ENCODE measurements at regions not wholly inside any gene's neighbourhood (a gene's known extent, or its start where the extent isn't known, plus 50 kb on each side); places are given as distances from the start of the nearest gene placed in this dataset.

- H3K4me3 ChIP-seq (ENCODE audit: low read depth, low read length) = no peak overlapping the region
- TF ChIP-seq CTCF (IDR thresholded peaks at IDR 0.05; ENCODE audit: low read depth, low read length) (no peak), MAX (IDR thresholded peaks at IDR 0.05; ENCODE audit: low read depth, low read length) (no peak), MYC (IDR thresholded peaks at IDR 0.05; ENCODE audit: low read depth, low read length) (no peak), POLR2A (IDR thresholded peaks at IDR 0.05; ENCODE audit: extremely low read depth, insufficient read length) (no peak)
- no peak for DNase-seq (ENCODE audit: low read depth)
These were observed 775.4 kb downstream of the ADCYAP1 start for GRCh38 chr18:1680108-1680507.

DNA sequence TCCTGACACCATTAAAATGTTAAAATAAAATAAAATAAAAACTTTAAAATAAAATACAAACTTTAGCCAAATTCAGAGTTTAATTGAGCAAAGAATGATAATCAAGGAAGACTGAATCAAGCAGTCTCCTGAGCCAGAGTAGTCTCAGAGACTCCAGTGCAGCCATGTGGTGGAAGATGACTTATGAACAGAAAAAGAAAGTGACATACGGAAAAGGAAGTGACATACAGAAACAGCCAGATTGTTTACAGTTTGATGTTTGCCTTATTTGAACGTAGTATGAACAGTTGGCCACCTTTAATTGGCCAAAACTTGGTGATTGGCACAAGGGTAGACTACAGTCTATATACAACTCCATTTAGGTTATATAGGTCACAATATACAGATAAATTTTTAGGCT, 787.2 kb downstream of the ADCYAP1 start:
- TF ChIP-seq CTCF (IDR thresholded peaks at IDR 0.05; ENCODE audit: low read depth, low read length) = no peak
- no peak for TF ChIP-seq MYC (IDR thresholded peaks at IDR 0.05; ENCODE audit: low read depth, low read length)
- no peak for TF ChIP-seq MAX (IDR thresholded peaks at IDR 0.05; ENCODE audit: low read depth, low read length)
- no peak for TF ChIP-seq POLR2A (IDR thresholded peaks at IDR 0.05; ENCODE audit: extremely low read depth, insufficient read length)
- H3K4me3 ChIP-seq (ENCODE audit: low read depth, low read length) = no peak overlapping the region
- no peak for DNase-seq (ENCODE audit: low read depth)

DNA sequence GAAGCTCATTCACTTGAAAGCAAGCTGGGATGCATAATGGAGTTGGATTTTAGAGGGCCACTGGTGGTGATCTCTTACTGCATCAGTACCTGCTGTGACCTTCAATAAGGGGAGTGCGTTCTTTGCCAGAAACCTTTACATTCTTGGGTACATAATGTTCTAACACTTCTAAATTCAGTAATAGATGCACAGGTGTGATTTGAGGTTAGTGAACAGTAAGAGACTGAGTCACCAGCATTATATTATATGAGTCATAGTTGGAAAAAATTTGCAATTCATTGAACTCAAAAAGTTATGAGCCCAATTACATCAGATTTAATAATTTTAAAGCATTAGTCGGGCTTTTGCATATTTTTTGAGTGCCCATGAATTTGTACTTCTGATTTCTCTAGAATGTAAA, 803.3 kb downstream of the ADCYAP1 start:
- no peak overlapping the region for H3K4me3 ChIP-seq (ENCODE audit: low read depth, low read length)
- TF ChIP-seq MAX (IDR thresholded peaks at IDR 0.05; ENCODE audit: low read depth, low read length) = no peak
- TF ChIP-seq POLR2A (IDR thresholded peaks at IDR 0.05; ENCODE audit: extremely low read depth, insufficient read length) = no peak
- no peak for TF ChIP-seq MYC (IDR thresholded peaks at IDR 0.05; ENCODE audit: low read depth, low read length)
- TF ChIP-seq CTCF (IDR thresholded peaks at IDR 0.05; ENCODE audit: low read depth, low read length) = no peak
- DNase-seq (ENCODE audit: low read depth) = no peak

DNA sequence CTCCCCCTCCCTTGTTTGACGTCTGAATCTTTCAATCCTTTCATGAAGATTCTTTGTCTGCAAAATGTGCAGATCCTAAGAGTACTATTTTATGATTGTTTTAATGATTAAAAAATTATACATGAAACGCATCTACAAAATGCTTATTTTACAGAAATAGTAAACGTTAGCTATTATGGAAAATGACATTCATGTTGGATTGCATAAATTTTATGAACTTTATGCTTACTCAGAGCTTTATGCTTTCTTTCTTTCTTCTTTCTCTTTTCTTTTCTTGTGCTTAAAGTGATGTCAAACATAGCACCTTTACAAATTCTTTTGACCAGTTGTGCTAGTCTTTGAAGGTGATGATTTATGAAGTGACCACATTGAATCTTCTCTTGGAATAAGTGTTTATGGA, 805.4 kb downstream of the ADCYAP1 start:
- no peak for DNase-seq (ENCODE audit: low read depth)
- no peak overlapping the region for H3K4me3 ChIP-seq (ENCODE audit: low read depth, low read length)
- no peak for TF ChIP-seq MAX (IDR thresholded peaks at IDR 0.05; ENCODE audit: low read depth, low read length)
- TF ChIP-seq MYC (IDR thresholded peaks at IDR 0.05; ENCODE audit: low read depth, low read length) = no peak
- TF ChIP-seq POLR2A (IDR thresholded peaks at IDR 0.05; ENCODE audit: extremely low read depth, insufficient read length) = no peak

GRCh38 chr18:1732143-1732542, 827.5 kb downstream of the ADCYAP1 start:
- TF ChIP-seq MAX (IDR thresholded peaks at IDR 0.05; ENCODE audit: low read depth, low read length) (no peak), POLR2A (IDR thresholded peaks at IDR 0.05; ENCODE audit: extremely low read depth, insufficient read length) (no peak), MYC (IDR thresholded peaks at IDR 0.05; ENCODE audit: low read depth, low read length) (no peak), CTCF (IDR thresholded peaks at IDR 0.05; ENCODE audit: low read depth, low read length) (no peak)
- H3K4me3 ChIP-seq (ENCODE audit: low read depth, low read length) = no peak overlapping the region
- no peak for DNase-seq (ENCODE audit: low read depth)

DNA sequence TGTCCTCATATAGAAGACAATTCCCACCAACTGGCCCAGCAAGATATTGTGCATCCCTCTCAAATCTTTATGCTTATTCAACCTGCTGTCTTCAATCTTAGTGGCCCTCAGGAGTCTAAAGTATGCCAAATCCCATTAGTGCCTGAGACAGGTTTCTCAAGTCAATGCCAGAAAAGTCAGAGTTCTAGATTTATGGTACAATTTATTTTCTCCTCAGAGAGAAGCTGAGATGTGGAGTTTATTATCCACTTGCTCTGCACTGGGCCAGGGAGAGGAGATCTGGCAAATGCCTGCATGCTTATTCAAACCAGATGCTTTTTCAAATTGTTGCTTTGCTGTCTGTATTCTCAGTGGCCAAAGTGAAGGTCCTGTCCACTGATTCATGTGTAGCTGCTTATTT, 825.2 kb downstream of the METTL4 start:
- H3K4me3 ChIP-seq (ENCODE audit: low read depth, low read length) = no peak overlapping the region
- TF ChIP-seq MAX (IDR thresholded peaks at IDR 0.05; ENCODE audit: low read depth, low read length) (no peak), CTCF (IDR thresholded peaks at IDR 0.05; ENCODE audit: low read depth, low read length) (no peak), POLR2A (IDR thresholded peaks at IDR 0.05; ENCODE audit: extremely low read depth, insufficient read length) (no peak), MYC (IDR thresholded peaks at IDR 0.05; ENCODE audit: low read depth, low read length) (no peak)
- no peak for DNase-seq (ENCODE audit: low read depth)
